ENCODE measurements at regions not wholly inside any gene's neighbourhood (a gene's known extent, or its start where the extent isn't known, plus 50 kb on each side); places are given as distances from the start of the nearest gene placed in this dataset.
A peak's percentile ranks its signal among the peaks of the same experiment; 100 is the strongest.

GRCh38 chr2:39929531-39929930 is 150.5 kb upstream of the THUMPD2 start:
- Histone ChIP-seq H3K4me1 (no peaks in the 10 kb centered on the region), H3K9me3 (no peaks in the 10 kb centered on the region), H3K4me3 (no peak overlapping the region), H3K27ac (no peak overlapping the region), H3K36me3 (no peaks in the 10 kb centered on the region), H3K27me3 (ENCODE audit: low read depth) (no peaks in the 10 kb centered on the region)
- ATAC-seq: no peak
- intact Hi-C loops (cut with DNase I): no loop called here
- TF ChIP-seq CTCF (IDR thresholded peaks at IDR 0.05): no peak
- DNase-seq: no peak

- no peaks in the 10 kb centered on the region for H3K36me3 ChIP-seq
- no peaks in the 10 kb centered on the region for H3K4me1 ChIP-seq
- no peak overlapping the region for H3K27ac ChIP-seq
- H3K27me3 ChIP-seq (ENCODE audit: low read depth): no peaks in the 10 kb centered on the region
- H3K4me3 ChIP-seq: no peak overlapping the region
- H3K9me3 ChIP-seq: no peaks in the 10 kb centered on the region
- no peak for ATAC-seq
- TF ChIP-seq CTCF (IDR thresholded peaks at IDR 0.05): no peak
- DNase-seq: no peak
- intact Hi-C loops (cut with DNase I): no loop called here
Measured at GRCh38 chr2:39925312-39925711, 146.3 kb upstream of the THUMPD2 start.

- no peak for TF ChIP-seq CTCF (IDR thresholded peaks at IDR 0.05)
- no peaks in the 10 kb centered on the region for H3K9me3 ChIP-seq
- no peak overlapping the region for H3K27ac ChIP-seq
- no peak for DNase-seq
- H3K36me3 ChIP-seq: no peaks in the 10 kb centered on the region
- intact Hi-C loops (cut with DNase I): no loop called here
- H3K4me3 ChIP-seq: no peak overlapping the region
- no peaks in the 10 kb centered on the region for H3K4me1 ChIP-seq
- H3K27me3 ChIP-seq (ENCODE audit: low read depth): no peaks in the 10 kb centered on the region
- ATAC-seq: no peak
Measured at GRCh38 chr2:39923455-39923854, 144.4 kb upstream of the THUMPD2 start.

- H3K4me1 ChIP-seq: no peaks in the 10 kb centered on the region
- no peaks in the 10 kb centered on the region for H3K27me3 ChIP-seq (ENCODE audit: low read depth)
- intact Hi-C loops (cut with DNase I): no loop called here
- no peak for DNase-seq
- no peak overlapping the region for H3K27ac ChIP-seq
- H3K4me3 ChIP-seq: no peak overlapping the region
- no peak for ATAC-seq
- no peak for TF ChIP-seq CTCF (IDR thresholded peaks at IDR 0.05)
- no peaks in the 10 kb centered on the region for H3K36me3 ChIP-seq
- H3K9me3 ChIP-seq: no peaks in the 10 kb centered on the region
Measured at GRCh38 chr2:39922679-39923405, 143.8 kb upstream of the THUMPD2 start.

GRCh38 chr2:39920307-39920801 is 141.3 kb upstream of the THUMPD2 start:
- Histone ChIP-seq H3K27ac (no peak overlapping the region), H3K9me3 (no peaks in the 10 kb centered on the region), H3K36me3 (no peaks in the 10 kb centered on the region), H3K27me3 (ENCODE audit: low read depth) (no peaks in the 10 kb centered on the region), H3K4me3 (no peak overlapping the region), H3K4me1 (no peaks in the 10 kb centered on the region)
- no peak for TF ChIP-seq CTCF (IDR thresholded peaks at IDR 0.05)
- DNase-seq (no peak), ATAC-seq (peak in 1 of 2 donors; percentile 11)
- intact Hi-C loops (cut with DNase I): no loop called here

Data from lower lobe of right lung (tissue), 2 donors.